Testis (tissue), 2 donors: ENCODE measurements at regions not wholly inside any gene's neighbourhood (a gene's known extent, or its start where the extent isn't known, plus 50 kb on each side); places are given as distances from the start of the nearest gene placed in this dataset.

ENCODE experiments used
- DNase-seq: peaks from one replicate; pipeline ENCODE4 v3.0.0-alpha.2; 2019
- H3K27ac ChIP-seq, 2 donors: fragments of 200-600 bp; sonication (generic); one replicate each; pipeline ENCODE4 v1.5.1; 2019
- H3K27me3 ChIP-seq: fragments of 200-600 bp; sonication (generic); one replicate; pipeline ENCODE4 v1.5.1; 2019
- H3K36me3 ChIP-seq: fragments of 200-600 bp; sonication (generic); one replicate; pipeline ENCODE4 v1.5.1; 2017; ENCODE audit warnings: low read depth; ENCODE audit errors: missing control alignments
- H3K4me1 ChIP-seq: fragments of 200-600 bp; sonication (generic); one replicate; pipeline ENCODE4 v1.5.1; 2019
- H3K4me3 ChIP-seq, 2 donors: fragments of 200-600 bp; sonication (generic); one replicate each; pipeline ENCODE4 v1.5.1; 2017 to 2019
- H3K9me3 ChIP-seq: fragments of 200-600 bp; sonication (generic); one replicate; pipeline ENCODE4 v1.5.1; 2017
- POLR2A ChIP-seq: fragments of 450-650 bp; IDR thresholded peaks from one replicate; pipeline ENCODE4 v1.6.1; 2017; ENCODE audit warnings: antibody characterized with exemption, mild to moderate bottlenecking, moderate library complexity
- WGBS, 2 donors: methylation state at CpG; one replicate each; pipeline ENCODE4 v1.1.5; 2018; 5-methylcytosine and 5-hydroxymethylcytosine counted together
- intact Hi-C: fragments of 100-400 bp; cut with DNase I; formaldehyde crosslinking; loops from one replicate; pipeline ENCODE4 v1.15.1; 2023; ENCODE audit warnings: low total_unique reads
- TF ChIP-seq, protein P1 (sequence below), 3 experiments: fragments of 450-650 bp in 2 of 3; fragments of 200-600 bp in 1 of 3; sonication (generic) in 1 of 3; IDR thresholded peaks; one replicate each; pipeline ENCODE4 v1.5.1; 2016 to 2019; ENCODE audit warnings: antibody characterized with exemption in 3 of 3, mild to moderate bottlenecking in 2 of 3, moderate library complexity in 1 of 3

GRCh38 chr13:64075543-64076271 is 2660.1 kb upstream of the PCDH20 start:
- Histone ChIP-seq H3K9me3 (no peaks in the 10 kb centered on the region), H3K4me1 (no peaks in the 10 kb centered on the region), H3K4me3 (peak overlapping the region; percentile 23 to 53), H3K36me3 (no peaks in the 10 kb centered on the region), H3K27me3 (no peaks in the 10 kb centered on the region), H3K27ac (no peak overlapping the region)
- peak; percentile 69 for DNase-seq
- 61 to 83% methylated on average over 10 to 14 of the region's 14 CpGs for WGBS, 2 donors
- intact Hi-C loops, result no loop called here
- no peak for TF ChIP-seq POLR2A
- TF ChIP-seq, protein P1, sequence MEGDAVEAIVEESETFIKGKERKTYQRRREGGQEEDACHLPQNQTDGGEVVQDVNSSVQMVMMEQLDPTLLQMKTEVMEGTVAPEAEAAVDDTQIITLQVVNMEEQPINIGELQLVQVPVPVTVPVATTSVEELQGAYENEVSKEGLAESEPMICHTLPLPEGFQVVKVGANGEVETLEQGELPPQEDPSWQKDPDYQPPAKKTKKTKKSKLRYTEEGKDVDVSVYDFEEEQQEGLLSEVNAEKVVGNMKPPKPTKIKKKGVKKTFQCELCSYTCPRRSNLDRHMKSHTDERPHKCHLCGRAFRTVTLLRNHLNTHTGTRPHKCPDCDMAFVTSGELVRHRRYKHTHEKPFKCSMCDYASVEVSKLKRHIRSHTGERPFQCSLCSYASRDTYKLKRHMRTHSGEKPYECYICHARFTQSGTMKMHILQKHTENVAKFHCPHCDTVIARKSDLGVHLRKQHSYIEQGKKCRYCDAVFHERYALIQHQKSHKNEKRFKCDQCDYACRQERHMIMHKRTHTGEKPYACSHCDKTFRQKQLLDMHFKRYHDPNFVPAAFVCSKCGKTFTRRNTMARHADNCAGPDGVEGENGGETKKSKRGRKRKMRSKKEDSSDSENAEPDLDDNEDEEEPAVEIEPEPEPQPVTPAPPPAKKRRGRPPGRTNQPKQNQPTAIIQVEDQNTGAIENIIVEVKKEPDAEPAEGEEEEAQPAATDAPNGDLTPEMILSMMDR (IDR thresholded peaks at IDR 0.05), result no peak

- H3K27me3 ChIP-seq, result no peaks in the 10 kb centered on the region
- TF ChIP-seq, protein P1 (IDR thresholded peaks at IDR 0.05), result no peak
- no peak for TF ChIP-seq POLR2A
- no peak overlapping the region for H3K27ac ChIP-seq
- no peaks in the 10 kb centered on the region for H3K36me3 ChIP-seq
- no peaks in the 10 kb centered on the region for H3K4me1 ChIP-seq
- no peak for DNase-seq
- H3K9me3 ChIP-seq, result no peaks in the 10 kb centered on the region
- no peak overlapping the region for H3K4me3 ChIP-seq
- intact Hi-C loops, result no loop called here
- WGBS, 2 donors, result 72 to 91% methylated on average over 12 of the region's 12 CpGs
Measured at GRCh38 chr13:64074971-64075474, 2659.4 kb upstream of the PCDH20 start.

GRCh38 chr13:64073203-64073602 is 2657.6 kb upstream of the PCDH20 start:
- no peaks in the 10 kb centered on the region for H3K36me3 ChIP-seq
- no peaks in the 10 kb centered on the region for H3K9me3 ChIP-seq
- intact Hi-C loops, result no loop called here
- TF ChIP-seq POLR2A, result no peak
- TF ChIP-seq, protein P1 (IDR thresholded peaks at IDR 0.05), result no peak
- H3K27me3 ChIP-seq, result no peaks in the 10 kb centered on the region
- H3K4me1 ChIP-seq, result no peaks in the 10 kb centered on the region
- DNase-seq, result no peak
- no peak overlapping the region for H3K4me3 ChIP-seq
- no peak overlapping the region for H3K27ac ChIP-seq

GRCh38 chr13:64071352-64071751 is 2655.7 kb upstream of the PCDH20 start:
- intact Hi-C loops, result no loop called here
- TF ChIP-seq POLR2A, result no peak
- TF ChIP-seq, protein P1 (IDR thresholded peaks at IDR 0.05), result no peak
- no peak overlapping the region for H3K27ac ChIP-seq
- WGBS, 2 donors, result 78 to 90% methylated on average over 1 of the region's 1 CpG
- DNase-seq, result no peak
- no peaks in the 10 kb centered on the region for H3K36me3 ChIP-seq
- H3K4me3 ChIP-seq, result no peak overlapping the region
- no peaks in the 10 kb centered on the region for H3K27me3 ChIP-seq
- H3K4me1 ChIP-seq, result no peaks in the 10 kb centered on the region
- H3K9me3 ChIP-seq, result no peaks in the 10 kb centered on the region

- WGBS, 2 donors, result 96 to 97% methylated on average over 1 of the region's 1 CpG
- DNase-seq, result no peak
- H3K36me3 ChIP-seq, result no peaks in the 10 kb centered on the region
- no peak overlapping the region for H3K4me3 ChIP-seq
- no peak overlapping the region for H3K27ac ChIP-seq
- no peaks in the 10 kb centered on the region for H3K27me3 ChIP-seq
- H3K4me1 ChIP-seq, result no peaks in the 10 kb centered on the region
- no peak for TF ChIP-seq POLR2A
- TF ChIP-seq, protein P1 (IDR thresholded peaks at IDR 0.05), result no peak
- intact Hi-C loops, result no loop called here
- H3K9me3 ChIP-seq, result no peaks in the 10 kb centered on the region
Measured at GRCh38 chr13:64069892-64070291, 2654.2 kb upstream of the PCDH20 start.
